HL-60/S4 treated with retinoic acid at 250 ng/mL for 4 days and 3 days (cell line): ENCODE measurements at regions not wholly inside any gene's neighbourhood (a gene's known extent, or its start where the extent isn't known, plus 50 kb on each side); places are given as distances from the start of the nearest gene placed in this dataset.

ENCODE experiments used
- in situ Hi-C: fragments of 300-500 bp; cut with MboI; formaldehyde crosslinking; loops from 2 replicates; pipeline ENCODE4 v1.7.0; 2022; ENCODE audit warnings: low sequenced_read_pairs

DNA sequence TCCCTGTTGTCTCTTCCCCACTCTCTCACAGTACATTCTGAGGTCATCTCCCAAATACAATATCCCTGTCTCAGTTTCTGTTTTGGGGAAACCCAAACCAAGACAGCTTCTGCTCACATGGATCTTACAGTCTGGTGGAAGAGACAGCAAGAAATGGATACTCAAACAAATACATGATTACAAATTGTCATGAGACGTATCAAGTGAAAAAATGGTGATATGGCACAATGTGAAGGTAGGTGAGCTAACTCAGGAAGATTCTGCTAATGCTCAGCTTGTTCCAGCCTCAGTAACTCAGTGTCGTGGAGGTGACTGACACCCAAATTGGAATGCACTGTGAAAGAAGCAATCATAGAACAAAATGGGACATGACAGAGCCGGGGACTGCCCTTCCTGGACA lies 68.3 kb downstream of the CHST1 start:
- in situ Hi-C loops: no loop called here

DNA sequence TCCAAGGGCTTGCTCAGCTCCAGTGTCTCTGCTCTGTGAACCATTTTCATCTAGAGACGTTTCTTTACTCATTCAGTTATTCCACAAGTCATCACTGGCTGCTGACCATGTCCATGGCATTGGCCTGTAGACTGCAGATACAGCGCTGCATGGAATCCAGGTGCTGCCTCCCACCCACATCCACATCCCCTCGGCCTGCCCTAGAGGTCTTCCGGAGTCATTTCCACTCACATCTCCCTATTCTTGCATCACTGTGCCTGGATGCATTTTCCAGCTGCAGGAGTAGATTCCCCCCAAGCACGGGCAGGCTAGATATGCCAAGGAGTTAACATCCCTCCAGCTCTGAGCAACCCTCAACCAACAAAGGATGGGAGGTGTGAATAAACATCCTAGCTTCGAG lies 68.9 kb downstream of the CHST1 start:
- in situ Hi-C loops: no loop called here

DNA sequence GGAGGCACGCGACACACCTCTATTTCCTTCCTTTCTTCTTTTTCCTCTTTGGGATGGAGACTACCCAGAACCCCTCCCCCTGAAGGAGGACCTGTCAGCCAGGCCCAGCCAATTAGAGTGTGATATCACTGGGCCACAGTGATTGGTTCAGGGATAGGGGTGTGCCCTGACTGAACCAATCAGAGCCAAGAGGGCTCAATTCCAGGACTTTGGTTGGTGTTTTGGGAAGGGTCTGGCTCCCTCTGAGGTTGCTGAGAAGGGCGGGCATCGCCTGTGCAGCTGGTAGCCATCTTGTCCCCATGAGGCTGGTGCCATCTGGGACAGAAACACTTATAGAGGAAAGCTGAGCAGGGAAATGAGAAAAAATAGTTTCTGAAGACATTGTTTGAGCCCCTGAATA lies 71.4 kb downstream of the CHST1 start:
- in situ Hi-C loops: no loop called here

DNA sequence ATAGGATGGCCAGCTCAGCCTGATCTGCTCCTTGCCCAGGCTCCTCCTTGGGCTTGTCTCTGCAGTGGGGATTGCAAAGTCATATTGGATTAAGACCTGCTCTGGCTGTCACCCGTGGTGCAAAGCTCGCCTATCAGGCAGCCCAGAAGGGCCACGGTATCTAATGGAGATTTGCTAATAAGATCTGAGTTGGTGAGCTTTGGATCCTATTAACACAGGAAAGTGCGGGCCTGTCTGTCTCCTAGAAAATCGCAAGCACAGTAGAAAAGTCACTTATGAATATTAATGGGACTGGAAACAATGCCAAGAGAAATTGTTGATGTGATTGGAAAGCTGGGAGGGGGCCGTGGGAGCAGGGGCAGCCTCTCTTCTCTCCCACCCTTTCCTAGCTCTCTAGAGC lies 72.8 kb downstream of the CHST1 start:
- in situ Hi-C loops: no loop called here

DNA sequence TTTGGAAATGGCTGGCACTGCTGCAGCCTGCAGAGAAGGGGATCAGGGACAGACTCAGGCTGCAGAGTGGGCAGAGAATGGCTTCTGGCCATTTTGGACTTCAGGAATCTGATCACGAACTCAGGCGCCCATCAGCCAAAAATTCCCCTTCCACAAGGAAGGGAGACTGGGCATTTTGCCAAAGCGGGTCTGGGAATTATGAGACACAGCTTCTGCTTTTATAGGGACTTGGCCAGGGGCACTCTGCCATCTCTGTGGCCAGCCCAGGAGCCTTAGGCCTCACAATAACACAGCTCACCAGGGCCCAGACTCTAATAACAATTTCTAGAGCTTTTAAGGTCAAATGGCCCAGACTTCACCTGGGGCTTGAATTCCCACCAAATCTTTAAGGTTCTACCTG lies 74.7 kb downstream of the CHST1 start:
- in situ Hi-C loops: no loop called here

DNA sequence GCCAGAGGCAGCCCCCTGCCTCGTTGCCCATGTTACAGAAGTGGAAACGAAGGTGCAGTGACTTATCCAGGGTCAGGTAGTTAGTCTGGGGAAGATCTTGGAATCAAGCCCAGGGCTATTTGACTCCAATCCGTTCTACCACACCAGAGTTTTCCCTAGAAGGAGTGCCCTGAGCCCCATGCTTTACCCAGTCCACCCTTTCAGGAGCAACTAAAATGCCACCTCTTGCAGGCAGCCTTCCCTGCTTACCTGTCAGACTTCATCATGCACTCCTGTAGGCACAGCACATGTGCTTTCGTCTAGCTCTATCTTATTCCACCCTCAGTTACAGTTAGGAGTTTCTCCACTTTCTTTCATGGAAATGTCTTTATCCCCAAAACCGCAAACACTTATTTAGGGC lies 80.2 kb downstream of the CHST1 start:
- in situ Hi-C loops: no loop called here

DNA sequence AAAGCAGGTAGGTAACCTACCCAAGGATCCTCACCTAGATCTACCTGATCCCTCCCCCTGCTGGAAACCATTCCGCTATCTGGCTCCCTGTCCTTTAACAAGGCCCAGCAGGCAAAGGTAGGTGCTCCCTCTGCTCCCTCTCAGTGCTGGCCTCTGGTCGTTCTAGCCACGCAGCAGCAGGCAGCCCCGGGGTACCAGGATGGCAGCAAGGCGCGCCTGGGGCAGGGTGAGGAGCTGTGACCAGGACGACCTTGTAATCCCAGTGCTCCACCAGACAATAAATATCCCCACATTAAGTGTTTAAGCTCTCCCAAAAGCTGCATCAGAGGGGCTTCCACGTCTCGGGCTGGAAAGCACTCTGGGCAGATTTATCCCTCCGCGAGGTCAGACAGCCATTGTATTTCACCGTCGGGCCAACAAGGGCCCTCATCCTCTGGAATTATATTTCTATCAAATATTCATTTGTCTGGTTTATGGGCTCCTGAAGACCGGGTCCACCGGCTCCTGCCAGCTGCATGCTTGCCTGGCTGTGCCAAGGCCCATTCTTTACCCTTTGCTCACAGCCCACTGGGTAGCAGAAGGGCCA lies 81.3 kb downstream of the CHST1 start:
- in situ Hi-C loops: no loop called here

DNA sequence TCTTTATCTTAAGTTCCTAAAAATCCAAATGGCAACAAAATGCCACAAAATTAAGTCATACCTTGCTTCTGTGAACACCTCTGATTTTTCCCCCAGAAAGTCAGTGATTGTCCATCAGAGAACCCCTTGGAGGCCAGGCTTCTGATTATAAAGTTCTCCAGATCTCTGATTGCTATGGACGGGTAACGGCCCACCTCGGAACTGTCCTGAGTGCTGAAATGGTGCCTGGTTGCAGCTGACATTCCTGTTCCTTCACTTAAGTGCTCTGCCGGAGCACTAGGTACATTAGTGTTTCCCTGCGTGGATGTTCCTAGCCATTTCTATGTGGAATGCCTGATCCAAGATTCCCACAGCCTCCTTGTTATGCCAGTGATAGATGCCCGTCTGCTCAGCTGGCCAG lies 85.0 kb downstream of the CHST1 start:
- in situ Hi-C loops: no loop called here

DNA sequence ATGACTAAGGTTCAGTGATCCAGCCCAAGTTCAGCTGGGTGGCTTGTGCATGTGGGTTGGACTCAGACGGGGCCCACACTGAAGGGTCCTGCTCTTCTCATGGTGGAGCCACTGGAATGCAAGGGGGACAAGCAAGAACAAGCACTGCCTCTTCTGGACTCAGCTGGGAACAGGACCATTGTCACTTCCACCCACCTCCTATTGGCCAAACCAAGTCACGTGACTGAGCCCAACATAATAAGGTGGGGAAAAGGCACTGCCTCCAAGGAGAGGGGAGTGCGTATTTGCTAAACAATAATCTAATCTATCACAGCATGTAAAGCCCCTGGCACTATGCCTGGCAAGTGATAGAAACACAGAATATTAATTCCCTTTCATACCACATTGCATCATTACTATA lies 87.1 kb downstream of the CHST1 start:
- in situ Hi-C loops: no loop called here

DNA sequence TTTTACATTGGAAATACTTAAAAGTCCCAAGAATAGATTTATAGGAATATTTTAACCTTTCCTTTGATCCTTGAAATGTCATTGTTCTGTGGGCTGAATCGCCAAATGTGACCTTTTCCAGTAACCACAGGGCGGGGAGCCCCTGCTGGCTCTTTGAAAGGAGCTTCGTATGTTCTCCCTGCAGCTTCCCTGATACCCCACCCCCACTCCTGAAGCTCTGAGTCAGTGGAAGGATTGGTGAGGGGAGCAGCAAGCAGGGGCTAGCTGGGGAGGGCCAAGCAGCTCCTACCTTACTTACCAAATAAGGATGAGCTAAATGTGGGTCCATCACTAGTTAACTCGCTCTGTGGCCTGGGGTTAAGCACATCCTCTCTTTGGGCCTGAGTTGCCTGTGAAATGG lies 87.7 kb downstream of the CHST1 start:
- in situ Hi-C loops: no loop called here

DNA sequence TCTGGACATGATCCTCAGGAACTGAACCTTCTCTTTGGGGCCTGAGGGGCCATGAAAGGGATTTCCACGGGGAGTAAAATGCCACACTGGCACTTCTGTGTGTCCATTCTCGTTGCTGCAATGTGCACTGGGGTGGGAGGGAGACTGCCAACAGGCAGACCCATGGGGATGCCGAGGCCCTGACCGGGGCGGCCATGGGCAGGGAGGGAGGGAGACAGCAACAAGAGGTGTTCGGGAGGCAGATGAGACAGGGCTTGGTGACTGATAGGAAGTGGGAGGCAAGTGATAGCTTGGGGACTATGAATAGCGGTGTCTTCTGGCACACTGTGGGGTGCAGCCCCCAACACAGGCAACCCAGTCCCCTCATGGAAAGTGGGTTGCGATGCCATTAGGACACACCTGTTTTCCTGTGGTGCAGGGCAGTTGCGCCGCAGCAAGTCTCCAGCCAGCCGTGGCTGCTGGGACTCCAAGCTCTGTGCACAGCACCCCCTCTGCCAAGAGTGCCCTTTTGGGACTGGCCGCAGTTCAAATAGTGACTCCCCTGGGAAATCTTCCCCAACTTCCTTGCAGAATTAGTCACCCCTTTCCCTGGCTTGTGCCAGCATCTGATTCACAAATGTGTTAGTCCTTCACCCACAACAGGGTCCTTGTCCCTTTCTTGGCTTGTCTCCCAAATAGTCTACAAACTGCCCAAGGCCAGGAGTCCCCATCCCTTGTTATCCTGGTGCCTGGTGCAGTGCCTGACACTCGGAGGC lies 88.8 kb downstream of the CHST1 start:
- in situ Hi-C loops: no loop called here

DNA sequence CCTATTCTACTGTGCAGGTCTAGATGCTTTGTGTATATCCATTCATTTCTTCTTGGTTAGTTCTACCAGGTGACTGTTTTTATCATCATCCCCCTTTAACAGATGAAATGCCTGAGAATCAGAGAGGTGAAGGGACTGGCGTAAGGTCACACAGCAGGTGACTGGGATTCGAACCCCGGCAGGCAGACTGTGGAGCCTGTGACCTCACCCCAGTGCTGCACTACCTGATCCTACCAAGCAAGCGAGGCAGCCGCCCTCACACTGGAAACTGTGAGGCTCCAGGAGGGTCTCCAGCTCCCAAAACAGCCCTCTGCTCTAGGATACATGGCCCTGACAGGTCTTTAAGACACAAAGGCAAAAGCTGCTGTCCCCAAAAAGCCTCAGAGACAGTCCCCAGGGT lies 91.7 kb downstream of the CHST1 start:
- in situ Hi-C loops: no loop called here

DNA sequence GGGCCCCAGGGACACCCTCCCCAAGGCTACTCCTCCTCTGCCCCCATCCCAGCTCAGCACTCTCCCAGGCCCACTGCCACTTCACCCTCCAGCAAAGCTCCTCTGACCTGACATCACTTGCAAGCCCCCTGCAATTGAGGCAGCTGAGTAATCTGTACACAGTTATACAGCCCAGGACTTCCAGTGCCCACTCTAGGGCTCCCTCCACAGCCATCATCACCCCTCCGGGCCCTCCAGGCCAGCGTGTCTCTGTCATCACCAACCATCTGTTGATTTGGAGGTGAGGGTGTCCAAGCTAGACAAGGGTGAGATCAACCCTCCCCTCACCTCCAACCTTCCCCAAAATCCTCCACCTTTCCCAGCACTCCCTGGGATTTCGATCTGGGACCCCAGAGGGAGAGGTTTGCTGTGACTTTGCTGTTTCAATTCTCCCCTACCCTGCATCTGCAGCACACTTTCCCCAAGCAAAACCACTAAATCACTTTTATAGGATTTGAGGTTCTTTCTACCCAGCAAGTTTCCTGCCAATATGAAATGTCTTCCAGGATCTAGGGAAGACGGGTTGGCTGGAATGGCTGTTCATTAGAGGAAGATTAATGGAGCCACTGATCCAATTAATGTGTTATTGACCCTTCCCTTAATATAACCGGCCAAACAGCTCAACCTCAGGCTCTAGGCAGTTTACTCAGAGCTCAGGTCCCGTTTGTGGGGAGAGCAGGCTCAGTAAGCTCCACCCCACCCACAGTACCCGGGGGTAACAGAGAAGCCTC lies 92.9 kb downstream of the CHST1 start:
- in situ Hi-C loops: no loop called here

DNA sequence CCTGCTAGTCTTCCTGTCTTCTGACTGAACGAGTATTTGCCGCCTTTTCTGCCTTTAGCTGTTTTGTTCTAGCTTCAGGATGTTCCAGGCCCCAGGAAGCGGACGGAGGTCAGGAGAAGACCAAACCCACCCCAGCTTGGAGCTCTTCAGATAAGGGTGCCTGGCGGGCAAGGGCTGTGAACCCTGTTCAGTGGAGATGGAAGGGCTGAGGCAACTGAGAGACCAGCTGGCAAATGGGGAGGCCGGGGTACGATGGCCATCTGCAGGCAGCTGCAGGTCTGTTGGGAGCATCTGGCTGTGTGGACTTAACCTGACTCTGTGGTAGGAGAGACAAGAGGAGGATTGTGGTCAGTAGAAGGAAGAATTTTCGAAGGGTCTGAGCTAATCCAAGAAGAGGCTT lies 95.6 kb downstream of the CHST1 start:
- in situ Hi-C loops: no loop called here

DNA sequence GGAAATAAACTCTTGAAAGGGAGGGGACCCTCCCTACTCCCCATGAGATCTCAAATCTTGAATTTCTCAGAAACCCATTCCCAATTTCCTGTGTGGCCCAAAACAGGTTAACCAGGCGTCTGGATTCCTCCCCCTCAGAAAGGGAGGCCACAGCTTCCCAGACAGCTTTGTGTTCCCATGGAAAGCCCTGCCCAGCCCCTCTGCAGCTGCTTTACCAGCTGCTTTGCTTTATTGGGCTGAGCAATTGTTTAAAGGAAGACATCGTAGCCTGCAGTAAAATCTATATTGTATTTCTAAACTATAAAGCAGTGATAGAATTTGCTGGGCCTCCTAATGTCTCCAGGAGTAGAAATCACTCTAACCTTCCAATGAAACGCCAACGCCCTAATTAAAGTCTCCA lies 97.4 kb downstream of the CHST1 start:
- in situ Hi-C loops: no loop called here

DNA sequence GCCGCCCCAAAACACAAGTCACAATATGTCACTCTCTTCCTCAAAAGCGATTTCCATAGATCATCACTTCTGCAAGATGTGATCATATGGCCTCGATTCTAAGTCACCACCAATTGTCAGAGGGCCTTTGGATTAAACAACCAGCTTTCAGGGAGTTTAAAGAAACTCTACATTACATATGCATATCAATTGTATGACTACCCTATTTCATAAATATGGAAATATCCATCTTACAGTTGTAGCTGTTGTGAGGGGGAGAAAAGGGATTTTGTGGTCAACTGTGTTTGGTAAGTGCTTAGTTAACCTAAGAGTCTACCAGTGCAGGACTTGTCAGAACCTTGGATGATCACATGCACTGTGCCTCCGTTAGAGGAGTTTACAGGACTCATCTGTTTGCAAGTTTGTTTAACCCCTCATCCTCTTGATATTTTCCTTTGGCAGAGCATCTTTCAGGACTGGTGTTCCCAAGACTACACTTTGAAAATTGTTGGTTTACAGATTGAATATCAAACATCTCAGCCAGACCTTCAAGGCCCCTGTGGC lies 99.9 kb downstream of the CHST1 start:
- in situ Hi-C loops: no loop called here

DNA sequence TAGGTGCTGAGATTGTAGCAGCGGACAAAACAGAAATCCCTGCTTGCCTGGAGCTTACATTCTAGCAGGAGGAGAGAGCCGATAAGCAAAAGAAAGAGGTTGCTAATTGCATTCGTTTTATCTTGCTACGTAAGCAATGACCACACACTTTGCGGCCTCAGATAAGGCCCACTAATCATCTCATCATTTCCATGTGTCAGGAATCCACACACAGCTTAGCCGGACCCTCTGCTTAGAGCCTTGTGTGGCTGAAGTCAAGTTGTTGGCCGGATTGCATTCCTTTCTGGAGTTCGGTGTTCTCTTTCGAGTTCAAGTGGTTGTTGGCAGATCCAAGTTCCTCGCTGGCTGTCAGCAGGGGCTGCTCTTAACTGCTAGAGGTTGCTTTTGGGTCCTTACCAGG lies 101.6 kb downstream of the CHST1 start:
- in situ Hi-C loops: no loop called here

DNA sequence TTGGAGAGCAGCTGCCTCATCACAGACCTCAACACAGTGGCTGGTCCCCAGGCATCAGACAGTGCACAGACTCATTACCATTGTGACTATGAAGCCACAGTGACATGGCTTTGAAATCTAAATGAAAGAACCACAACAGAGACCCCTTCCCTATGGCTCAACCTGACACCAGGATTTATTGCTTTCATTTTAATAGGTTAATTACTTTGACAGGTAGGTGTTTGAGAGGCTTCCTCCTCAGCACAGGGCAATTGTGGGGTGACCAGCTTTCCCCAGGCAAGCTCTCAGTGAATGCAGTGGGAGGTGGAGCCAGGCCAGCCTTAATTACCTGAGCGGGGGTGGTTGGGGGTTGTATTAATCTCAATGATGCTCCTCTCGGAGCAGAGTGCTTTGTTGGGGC lies 102.3 kb downstream of the CHST1 start:
- in situ Hi-C loops: no loop called here

DNA sequence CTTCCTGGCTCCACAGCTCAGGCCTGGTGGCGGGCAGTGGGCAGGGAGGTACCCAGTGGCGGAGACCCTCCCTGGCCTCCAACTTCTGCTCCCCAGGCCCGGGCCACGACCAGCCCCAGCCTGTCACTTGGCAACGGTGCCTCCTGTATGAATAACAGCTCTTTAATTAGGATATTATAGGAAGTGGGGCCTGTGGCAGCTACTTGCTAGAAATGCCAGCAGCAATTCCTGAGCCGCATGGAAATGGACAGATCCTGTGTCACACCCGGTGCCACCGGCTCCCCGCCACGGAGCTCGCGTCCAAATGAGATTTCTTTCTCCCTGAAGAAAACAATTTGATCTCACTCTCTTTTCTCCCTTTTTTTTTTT lies 104.5 kb downstream of the CHST1 start:
- in situ Hi-C loops: no loop called here

DNA sequence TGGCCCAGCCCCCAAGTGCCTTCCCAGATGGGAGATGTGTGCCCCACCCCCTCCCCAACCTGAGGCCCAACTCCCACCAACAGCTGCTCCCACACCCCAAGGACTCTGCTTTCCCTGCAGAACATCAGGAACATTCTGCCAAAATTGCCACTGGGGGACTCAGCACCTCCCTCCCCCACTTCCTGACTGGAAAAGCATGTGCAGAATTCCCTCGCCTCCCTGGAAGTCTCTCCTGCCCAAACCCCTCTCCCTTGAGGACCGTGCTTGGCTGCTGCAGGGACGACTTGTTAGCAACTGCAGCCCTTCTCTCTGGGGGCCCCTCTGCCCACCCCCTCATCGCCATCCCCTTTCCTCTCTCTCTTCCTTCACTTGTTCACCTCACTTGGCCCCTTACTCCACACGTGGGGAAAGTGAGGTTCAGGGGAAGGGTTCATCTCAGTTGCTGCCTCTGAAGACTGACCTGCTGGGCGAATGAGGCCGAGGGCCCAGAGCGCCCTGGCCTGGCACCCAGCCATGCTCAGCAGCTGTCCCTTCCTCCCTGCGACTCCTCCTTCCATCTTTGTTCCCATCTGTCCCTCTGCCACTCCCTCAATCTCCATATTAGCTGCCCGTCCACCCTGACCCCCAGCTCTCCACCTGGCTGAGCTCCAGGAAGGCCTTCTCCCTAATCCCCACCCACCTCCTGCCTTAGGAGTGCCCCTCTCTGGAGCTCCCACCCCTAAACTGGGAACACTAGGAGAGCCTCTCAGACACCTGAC lies 105.1 kb downstream of the CHST1 start:
- in situ Hi-C loops: no loop called here
